Amniotic stem cell (primary cell): ENCODE measurements at regions not wholly inside any gene's neighbourhood (a gene's known extent, or its start where the extent isn't known, plus 50 kb on each side); places are given as distances from the start of the nearest gene placed in this dataset.
"Not testable (repeated sequence)": the region's sequence is repeated elsewhere in the genome, so short reads cannot be mapped to it uniquely, and the experiment has no call there.

ENCODE experiments used
- DNase-seq: peaks from one replicate; lab custom pipeline; 2025; lab: John Stamatoyannopoulos, UW

DNA sequence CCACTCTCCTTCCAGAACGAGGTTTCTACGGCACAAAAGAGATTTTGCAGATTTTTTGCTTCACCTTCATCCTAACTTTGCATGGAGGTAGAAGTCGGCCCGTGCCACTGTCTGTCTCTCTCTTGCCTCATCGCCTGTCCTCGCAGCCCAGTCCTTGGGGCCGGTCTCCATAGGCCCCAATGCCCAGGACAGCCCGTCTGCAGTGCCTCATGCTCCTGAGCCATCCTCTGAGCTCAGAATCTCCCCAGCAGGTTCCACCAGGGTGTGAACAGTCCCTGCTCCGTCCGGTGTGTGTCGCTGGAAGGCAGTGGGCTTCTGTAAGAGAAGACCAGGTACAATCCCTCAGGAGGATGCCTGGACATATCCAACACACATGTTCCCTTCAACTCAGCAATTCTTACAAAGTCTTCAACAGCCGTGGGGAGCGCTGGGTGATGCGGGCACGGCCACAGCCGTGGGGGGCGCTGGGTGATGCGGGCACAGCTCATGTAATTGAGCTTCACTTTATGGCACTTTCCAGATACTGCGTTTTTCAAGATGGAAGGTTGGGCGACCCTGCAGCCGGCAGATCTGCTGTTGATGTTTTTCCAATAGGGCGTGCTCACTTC, 231.9 kb downstream of the DLL1 start:
- DNase-seq = no peak

DNA sequence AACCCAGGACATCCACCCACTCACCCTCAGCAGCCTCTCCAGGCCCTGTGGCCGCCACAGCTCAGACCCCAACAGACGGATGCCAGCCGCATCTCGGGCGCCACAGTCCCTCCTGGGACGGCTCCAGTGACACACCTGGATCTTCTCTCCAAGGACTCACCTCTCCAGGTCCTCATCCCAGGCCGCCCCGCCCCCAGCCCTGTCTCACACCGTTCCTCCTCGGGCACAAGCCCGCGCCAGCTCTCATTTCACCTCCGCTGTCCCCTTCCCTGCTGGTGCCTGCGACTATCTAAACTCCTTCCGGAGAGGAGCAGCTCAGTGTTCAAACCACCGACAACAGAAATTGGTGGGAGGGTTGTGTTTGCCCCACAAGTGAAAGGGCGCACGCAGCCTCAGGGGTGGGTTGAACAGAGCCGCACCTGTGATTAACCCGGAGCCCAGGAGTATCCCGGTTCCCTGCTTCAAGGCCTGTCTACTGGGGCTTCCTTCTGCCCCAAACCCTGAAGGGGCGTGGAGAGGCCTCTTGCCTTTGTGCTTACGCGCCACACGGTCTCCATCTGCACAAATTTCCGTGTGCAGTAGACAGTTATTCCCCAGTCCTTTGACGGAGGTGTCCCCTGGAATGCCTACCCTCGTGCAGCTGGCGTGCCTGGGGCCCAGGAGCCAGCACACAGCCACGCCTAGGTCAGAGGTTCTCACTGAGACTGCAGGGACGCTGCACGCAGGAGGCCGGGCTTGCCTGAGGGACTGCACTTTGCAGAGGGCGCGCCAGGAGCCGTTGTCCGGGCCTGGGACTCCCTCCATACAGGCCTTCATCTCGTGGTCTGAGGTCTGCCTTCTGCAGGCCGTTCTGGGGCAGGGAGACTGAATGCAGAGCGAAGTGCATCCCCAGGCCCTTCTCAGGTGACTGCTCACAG, 232.7 kb downstream of the DLL1 start:
- no peak for DNase-seq

DNA sequence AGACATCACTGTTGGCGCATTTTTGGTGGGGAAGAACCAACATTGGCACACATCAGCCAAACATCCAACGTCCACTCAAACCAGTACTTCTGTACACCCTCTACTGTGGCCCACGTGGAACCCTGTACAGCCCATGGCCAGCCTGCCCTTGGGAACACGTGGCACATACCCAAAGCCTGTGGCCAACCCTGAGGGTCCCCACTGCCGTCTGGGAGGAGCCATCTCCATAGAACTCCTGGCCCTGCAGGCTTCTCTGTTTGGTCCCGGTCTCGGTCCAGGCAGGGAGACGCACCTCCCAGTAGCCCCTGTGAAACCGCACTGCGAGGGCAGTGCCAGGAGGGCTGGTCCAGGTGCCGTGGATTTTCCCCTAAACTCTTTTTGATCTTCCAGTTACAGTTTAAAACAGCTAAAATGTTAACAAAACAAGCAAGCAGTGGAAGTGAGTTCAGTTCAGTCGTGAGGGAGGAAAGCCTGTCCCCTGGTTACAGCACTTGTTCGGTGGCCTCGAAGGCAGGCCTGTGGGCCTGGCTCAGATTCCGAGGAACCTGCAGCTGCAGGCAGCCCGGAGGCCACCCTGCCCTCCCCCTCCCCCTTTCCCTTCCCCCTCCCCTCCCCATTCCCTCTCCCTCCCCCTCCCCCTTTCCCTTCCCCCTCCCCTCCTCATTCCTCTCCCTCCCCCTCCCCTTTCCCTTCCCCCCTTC, 233.7 kb downstream of the DLL1 start:
- DNase-seq = no peak

DNA sequence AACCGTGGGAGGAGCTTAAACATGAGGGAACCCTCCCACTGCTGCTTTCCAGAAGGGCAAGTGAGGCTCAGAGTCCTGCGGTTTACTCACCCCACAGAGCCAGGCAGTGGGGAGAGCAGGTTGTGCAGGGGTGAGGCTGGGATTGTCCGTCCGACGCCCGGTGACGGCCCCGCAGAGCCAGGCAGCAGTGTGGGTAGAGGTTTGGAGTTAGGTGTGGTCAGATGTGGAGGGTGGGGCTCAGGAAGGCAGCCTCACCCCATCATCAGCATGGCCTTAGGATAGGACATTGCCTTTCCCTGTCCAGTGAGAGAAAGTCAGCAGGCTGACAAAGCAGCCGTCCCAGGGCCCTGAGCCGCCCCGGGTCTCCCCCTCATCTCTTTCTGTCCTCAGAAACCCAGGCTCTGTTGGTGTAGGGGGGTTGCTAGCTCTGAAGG, 234.6 kb downstream of the DLL1 start:
- DNase-seq = no peak

DNA sequence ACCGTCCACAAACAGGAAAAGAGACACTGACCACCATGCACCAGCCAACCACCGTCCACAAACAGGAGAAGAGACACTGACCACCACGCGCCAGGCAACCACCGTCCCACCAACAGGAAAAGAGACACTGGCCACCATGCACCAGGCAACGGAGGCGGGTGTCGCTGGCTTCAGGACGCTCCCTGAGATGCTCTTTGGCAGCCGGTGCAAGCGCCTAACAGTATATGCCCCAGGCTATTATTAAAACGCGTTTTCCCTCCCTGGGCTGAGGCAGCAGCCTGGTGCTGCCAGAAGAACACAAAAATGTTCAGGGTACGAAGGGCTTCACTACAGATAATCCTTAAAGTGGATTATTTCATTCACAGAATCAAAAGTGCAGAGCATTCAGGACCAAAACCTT, 235.1 kb downstream of the DLL1 start:
- DNase-seq = not testable (repeated sequence)

DNA sequence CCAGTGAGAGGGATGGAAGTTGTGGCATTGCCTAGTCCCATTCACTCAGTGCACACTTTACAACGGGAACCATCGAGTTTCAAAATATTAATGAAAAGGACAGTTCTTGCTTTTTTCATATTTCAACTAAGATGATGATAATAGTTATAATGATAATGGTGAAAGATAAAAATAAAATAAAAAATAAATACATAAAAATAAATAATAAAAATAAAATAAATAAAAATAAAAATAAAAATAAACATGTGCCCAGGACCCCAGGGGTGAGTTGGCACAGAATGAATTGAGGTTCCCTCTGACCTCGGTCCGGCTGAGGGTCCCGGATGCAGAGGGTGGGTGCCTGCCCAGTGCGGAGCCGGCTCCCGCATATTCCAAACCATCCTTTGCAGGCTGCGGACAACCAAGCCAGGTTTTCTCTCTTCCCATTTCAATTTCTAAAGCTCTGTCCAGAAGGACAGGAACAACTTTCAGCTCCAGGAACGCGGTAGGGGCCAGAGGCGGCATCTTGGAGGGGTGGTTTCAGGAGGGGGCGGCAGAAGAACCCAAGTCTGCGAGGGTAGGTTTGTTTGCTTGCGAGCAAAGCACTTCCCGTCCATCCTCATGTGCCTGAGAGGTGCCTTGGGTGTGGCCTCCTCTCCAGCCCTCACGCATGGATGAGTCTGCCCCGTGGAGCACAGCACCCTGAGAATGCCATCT, 236.8 kb downstream of the DLL1 start:
- no peak for DNase-seq

DNA sequence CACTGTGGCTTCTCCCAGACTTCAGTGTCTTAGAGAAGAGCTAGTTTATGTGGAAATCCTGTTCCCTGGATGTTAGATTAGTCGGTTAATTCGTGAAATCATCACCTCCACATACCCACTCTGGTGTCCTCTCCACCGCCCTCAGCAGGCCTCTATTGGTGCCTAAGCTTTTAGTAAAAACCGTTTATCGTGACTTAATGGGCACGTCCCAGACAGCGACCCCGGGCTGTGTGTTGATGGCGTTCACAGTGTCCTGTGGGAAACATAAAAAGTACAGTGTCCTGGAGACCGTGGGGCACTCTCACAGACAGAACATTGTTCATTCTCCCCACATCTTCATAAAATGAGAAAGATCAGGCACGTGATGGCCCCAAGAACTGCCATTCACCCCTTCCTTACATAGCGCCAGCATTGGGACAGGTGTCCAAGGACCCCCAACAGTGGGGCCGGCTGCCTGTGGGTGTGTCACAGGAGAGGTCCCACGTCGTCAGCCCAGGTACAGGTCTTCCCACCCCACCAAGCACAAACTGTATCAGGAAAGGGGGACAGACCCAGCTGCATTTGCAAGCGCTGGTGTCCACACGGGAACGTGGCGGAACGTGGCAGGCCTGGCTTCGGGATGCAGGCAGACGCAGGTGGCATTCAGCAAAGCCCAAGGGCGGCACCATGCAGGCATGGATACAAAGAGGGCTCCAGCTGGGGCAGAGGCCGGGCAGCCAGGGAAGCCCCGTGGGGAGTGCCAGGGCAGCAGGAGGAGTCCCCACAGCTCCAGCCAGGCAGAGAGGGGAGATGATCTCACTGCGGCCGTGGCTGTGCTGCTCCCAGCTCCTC, 237.7 kb downstream of the DLL1 start:
- DNase-seq = no peak

DNA sequence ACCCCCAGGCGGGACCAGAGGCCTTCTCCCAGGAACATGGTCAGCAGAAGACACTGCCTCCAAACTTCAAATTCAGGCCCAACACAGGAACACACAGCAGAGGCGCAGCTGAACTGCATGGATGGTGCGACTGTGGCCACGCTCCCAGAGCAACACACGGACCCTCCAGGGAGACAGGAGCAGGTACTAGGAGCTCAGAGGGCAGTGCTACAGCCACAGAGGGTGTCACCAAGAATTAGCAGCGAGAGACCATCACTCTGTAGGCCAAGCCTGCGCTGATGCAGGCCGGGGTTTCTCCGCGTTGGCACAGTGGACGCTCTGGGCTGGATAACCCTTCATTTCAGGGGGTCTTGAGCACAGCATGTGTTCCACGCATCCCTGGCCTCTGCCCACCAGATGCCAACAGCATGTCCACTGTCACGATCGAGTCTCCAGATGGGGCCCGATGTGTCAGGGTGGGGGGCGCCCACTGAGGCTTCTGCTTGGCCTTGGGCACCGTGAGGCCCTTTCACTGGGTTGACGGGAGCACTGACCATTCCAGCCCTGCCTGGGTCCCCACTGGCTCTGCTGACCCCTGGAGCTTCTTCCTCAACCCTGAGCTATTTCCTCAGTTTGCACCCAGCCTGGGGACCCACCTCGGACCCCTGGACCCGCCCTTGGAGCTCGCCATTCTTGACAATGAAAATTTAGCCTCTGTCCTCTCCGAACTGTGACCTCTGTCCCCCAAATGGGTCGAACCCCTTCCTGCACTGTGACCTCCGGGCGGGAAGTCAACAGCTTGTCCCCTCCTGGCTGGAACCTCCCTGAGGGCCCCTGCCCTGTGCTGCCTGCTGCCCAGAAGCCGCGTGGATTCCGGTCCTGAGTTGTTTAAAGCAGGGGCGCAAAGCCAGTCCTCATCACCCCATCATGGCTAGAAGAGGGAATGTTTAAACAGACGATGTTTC, 239.4 kb downstream of the DLL1 start:
- DNase-seq = no peak

DNA sequence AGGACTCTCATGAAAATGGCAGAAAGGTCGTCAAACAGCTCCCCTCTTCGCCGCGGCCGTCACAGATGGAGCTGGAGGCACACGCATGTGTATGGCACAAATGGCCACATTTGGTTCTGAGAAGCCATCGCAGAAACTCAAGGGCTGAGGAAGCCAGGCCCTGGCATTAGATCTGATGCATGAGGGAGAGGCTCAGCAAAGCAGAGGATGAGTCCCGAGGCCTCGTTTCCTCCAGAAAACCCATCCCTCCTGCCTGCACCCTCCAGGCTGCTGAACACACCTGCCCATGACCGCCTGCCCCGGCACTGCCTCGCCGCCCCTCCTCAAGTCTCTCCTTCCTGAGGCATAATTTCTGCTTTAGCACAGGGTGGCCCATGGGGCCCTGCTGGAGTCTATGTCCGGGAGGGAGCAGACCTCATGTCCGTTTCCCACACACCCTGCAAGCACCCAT, 240.3 kb downstream of the DLL1 start:
- DNase-seq = no peak

DNA sequence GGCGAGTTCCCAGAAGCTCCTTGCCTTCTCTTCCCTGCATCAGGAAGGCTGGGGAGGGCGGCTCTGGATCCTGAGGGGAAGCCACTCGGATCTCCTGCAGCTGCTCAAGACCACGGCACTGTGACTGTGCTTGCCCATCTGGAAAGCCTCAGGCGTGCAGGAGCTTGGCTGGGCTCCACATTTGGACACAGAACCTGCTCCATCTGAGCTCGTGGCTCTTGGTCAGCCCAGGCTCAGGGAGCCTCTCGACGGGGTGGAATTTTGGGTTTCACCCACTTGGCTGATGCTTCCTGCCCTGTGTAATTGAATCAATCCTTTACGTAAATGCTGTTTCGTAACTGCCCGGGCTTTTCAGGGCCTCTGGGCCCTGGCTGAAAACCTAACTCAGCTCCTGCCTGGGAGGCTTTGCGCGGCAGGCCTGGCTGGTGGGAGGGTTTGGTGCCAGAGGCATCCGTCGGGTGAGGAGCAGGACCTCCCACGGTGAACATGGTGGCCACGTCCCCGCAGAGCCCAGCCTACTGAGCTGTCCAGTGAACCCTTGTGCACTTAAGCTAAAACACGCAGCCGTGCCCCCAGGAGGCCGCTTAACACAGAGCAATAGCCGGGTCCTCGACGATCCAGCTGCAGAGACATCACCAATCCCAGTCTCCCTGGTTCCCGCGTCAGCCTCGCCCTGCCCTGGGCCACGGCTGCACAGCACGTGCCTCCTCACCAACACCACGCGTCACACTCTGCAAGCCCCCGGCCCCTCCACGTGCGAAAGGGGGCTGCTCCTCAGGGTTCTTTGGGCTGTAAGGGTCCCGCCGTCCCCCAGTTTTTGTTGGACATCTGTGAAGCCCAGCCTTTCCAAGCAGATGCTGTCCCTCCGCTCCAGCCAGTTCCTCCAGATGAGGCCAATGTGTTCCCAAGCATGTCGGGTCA, 241.0 kb downstream of the DLL1 start:
- DNase-seq = no peak

DNA sequence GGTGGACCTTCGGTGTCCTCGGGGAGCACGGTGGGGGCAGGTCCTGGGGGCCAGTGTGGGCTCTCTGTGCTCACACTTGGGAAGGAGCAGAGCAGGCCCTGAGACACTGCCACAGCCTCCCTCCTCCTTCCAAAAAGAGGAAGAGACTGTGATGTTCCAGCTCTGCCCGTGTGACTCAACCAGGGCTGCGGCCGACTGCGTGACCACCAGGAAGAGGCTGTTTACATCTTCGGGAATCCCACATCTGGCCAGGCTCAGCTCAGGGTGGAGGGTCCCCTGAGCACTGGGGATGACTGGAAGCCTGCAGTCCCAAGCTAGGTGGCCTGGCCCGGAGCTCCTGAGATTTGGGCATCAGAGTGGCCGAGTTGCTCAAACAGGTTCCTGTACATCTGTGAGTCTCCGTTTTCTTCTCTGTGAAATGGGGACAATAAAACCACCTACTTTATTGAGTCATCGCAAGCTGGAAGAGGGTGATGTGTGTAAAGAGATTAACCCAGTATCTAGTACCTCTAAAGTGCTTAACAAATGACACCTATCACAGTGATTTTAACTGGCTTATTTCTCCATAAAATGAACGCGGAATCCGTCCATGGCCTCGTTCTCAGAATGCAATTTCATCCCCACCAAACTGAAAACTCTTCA, 242.1 kb downstream of the DLL1 start:
- DNase-seq = no peak

DNA sequence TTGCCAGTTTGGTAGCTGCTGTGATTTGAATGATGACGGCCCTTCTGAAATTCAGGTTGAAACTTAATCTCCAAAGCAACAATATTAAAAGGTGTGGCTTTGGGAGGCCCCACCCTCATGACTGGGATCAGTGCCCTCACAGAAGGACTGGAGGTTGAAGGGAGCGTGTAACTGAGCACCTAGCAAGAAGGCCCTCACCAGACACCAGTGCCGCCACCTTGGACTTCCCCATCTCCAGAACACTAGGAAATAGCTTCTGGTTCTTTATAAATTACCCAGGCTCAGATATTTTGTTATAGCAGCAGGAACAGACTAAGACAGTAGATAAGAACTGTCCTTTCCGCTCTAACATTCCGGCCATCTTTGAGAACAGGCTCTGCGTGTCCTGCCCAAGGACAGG, 243.1 kb downstream of the DLL1 start:
- no peak for DNase-seq

DNA sequence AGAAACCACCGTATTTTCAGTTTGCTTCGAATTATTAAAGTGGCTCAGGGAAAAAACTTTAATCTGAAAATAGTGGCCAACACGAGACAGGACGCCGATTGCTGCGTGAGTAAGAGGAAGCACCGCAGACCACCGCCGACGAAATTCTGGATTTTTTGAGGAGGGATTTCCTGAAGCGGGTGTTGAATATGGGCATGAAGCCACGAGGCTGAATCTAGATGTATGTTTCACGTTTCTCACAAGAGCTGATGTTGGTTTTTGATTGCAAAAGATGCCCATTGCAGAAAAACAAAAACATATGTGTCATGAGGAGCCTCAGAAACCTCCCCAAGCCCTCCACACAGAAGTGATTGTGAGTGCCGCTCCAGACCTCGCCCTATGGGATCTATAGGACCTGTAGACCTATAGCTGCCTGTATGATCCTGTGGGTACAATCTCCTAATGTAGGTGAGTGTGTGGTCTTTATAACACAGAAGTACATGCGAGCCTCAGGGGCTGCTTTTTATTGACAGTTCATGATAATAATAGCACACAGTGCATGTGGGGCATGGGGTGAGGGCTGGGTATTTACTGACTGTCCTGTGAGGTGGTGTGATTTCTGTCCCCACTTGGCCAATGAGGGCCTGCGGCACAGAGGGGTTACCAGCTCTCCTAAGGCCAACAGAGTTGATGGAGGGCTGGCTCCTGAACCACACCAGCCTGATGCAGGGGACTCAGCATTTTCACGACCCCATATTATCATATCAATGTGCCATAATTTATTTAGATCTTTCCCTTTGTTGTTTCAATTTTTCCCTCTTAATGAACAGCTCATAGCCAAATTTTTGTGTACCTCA, 243.9 kb downstream of the DLL1 start:
- no peak for DNase-seq

DNA sequence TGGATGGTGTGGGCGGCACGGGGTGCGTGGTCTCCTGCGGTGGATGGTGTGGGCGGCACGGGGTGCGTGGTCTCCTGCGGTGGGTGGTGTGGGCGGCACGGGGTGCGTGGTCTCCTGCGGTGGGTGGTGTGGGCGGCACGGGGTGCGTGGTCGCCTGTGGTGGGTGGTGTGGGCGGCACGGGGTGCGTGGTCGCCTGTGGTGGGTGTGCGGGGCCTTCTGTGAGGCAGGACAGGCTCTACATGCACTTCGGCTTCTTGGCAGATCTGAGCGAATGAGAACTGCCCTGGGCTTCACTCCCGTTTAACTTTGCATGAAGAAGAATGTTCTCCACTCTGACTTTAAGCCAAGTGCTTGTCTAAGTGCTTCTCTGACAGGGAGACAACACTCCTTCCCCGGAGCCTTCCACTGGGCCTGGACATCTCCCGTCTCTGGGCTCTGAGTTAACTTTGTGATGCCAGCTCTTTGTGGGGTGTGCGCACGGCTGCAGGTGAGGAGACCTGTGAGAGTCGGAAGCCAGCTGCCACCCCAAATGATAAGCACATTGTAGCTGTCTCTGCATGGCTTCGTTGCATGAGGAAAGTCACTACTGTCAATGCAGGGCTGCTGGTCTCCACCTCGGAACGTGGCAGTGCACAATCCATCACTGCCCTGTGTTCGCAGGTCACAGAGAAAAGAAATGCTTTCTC, 244.8 kb downstream of the DLL1 start:
- no peak for DNase-seq

DNA sequence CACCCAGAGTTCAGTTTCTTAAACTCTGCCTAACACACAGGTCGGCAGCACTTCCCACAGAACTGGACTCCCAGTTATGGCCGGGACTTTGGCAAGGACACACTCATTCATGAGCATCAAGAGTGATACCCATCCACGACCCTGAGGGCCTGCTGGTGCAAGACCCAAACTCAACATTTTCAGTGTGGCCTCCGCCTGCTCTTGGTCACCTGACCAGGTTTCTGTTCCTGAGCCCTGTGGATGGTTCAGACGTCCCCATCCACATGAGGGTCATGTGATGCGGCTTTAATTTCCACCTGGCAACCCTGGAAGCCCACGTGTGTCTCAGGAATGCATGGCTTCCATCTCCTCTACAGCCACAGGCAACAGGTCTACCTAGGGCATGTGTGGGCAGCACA, 245.3 kb downstream of the DLL1 start:
- no peak for DNase-seq

DNA sequence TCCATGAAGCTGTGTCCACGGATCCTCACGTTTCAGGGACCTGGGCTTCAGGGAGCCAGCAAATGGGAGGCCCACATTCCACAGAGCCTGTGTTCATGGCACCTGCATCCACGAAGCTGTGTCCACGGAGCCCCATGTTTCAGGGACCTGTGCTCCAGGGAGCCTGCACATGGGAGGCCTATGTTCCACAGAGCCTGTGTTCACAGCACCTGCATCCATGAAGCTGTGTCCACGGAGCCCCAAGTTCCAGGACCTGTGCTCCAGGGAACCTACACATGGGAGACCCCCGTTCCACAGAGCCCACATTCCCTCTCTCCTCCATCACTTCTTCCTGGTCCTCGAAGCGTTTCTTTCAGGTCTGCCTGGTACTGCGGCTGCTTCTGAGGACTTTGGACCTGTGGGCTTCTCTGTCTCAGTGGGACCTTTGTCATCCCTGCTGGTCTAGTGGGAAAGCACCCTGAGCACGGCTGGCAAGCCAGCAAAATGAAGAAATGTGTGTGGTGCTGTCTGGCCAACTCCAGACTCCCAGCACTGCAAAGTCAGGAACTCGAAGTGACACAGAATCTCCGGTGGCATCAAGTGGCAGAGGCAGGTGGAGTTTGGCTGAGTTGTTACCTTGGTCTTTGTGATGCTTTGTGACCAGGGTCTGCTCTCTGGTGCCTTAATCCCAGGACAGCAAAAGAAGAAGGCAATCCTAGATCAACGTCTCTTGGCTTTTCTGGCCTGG, 245.9 kb downstream of the DLL1 start:
- DNase-seq = no peak
